ENCODE measurements at regions not wholly inside any gene's neighbourhood (a gene's known extent, or its start where the extent isn't known, plus 50 kb on each side); places are given as distances from the start of the nearest gene placed in this dataset.

DNA sequence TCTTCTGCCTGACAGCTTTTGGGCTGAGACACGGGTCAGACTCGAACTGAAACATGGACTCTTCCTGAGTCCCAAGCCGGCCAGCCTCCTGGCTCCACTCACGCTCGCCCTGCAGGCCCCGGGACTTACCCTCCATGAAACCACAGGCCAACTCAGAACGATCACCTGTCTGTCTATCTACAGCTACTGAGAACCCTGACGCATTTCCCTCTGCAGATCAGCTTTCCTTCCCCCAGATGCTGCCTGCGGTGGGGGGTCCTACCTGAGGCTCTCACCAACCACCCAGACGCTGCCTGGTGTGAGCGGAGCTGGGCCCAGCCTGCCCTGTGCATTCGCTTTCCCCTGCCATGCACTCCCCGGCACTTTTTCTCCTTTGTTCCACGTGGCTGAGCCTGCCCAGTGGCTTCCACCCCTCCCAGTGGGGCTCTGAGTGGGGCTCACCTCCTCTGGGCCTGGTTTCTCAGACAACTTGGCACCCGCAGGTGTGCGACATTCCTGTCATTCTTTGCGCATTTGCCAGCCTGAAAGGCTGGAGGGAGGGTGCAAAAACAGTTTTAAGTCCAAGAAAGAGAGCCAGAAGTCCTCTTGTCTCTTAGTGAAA, 60.2 kb downstream of the PLXNA1 start:
- no peaks in the 10 kb centered on the region for H3K27me3 ChIP-seq (replicated peaks in 1 of 4; ENCODE audit: control extremely low read depth in 1 of 4, control insufficient read depth in 3 of 4, insufficient read depth in 4 of 4, low read length in 3 of 4)
- POLR2A ChIA-PET: no interaction called here
- no peak overlapping the region for H3K4me3 ChIP-seq (ENCODE audit: control extremely low read depth in 1 of 5, extremely low read depth in 1 of 5, insufficient read depth in 1 of 5, low read depth in 2 of 5, low read length in 4 of 5)
- 72% methylated on average over 16 of the region's 17 CpGs for WGBS (ENCODE audit: insufficient coverage)
- DNase-seq: no peak
- ATAC-seq (ENCODE audit: low read depth): no peak
- no peaks in the 10 kb centered on the region for H3K9me3 Mint-ChIP-seq (ENCODE audit: insufficient read depth)
- no peak for TF ChIP-seq EZH2 (IDR thresholded peaks at IDR 0.05; ENCODE audit: borderline replicate concordance, insufficient read depth, low read depth, low read length, poor library complexity, severe bottlenecking)
- TF ChIP-seq, protein P1, sequence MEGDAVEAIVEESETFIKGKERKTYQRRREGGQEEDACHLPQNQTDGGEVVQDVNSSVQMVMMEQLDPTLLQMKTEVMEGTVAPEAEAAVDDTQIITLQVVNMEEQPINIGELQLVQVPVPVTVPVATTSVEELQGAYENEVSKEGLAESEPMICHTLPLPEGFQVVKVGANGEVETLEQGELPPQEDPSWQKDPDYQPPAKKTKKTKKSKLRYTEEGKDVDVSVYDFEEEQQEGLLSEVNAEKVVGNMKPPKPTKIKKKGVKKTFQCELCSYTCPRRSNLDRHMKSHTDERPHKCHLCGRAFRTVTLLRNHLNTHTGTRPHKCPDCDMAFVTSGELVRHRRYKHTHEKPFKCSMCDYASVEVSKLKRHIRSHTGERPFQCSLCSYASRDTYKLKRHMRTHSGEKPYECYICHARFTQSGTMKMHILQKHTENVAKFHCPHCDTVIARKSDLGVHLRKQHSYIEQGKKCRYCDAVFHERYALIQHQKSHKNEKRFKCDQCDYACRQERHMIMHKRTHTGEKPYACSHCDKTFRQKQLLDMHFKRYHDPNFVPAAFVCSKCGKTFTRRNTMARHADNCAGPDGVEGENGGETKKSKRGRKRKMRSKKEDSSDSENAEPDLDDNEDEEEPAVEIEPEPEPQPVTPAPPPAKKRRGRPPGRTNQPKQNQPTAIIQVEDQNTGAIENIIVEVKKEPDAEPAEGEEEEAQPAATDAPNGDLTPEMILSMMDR (IDR thresholded peaks at IDR 0.05): no peak
- no peaks in the 10 kb centered on the region for H3K79me2 ChIP-seq (ENCODE audit: control insufficient read depth, insufficient read depth, low read length)
- H3K27ac Mint-ChIP-seq: no peak overlapping the region
- H3K4me3 Mint-ChIP-seq: no peak overlapping the region
- no peaks in the 10 kb centered on the region for H3K4me1 ChIP-seq (ENCODE audit: control insufficient read depth in 2 of 2, insufficient read depth in 2 of 2, low read length in 2 of 2)
- H3K36me3 ChIP-seq (replicated peaks in 1 of 2; ENCODE audit: control extremely low read depth in 1 of 2, control insufficient read depth in 1 of 2, extremely low read depth in 1 of 2, insufficient read depth in 2 of 2, low read length in 1 of 2): no peaks in the 10 kb centered on the region
- intact Hi-C loops (cut with micrococcal nuclease): no loop called here
- CTCF ChIA-PET: interaction anchor here (1.0 kb wide), 1 partner anchor 11 kb away, joined by 3 read pairs; no protein-coding TSS in a partner anchor
- no peak overlapping the region for H3K27ac ChIP-seq (ENCODE audit: low read length in 2 of 2)
- no peak overlapping the region for H3K9ac ChIP-seq (ENCODE audit: low read length)
- peaks cover 2% of the 10 kb centered on the region for H3K27me3 Mint-ChIP-seq
- H4K20me1 ChIP-seq (ENCODE audit: control insufficient read depth, insufficient read depth, low read length, poor library complexity, severe bottlenecking): no peaks in the 10 kb centered on the region
- no peak overlapping the region for H3K4me2 ChIP-seq (replicated peaks; ENCODE audit: low read depth, low read length, poor library complexity, severe bottlenecking)
- no peaks in the 10 kb centered on the region for H3K4me1 Mint-ChIP-seq
- H2AFZ ChIP-seq (ENCODE audit: insufficient read depth, low read depth, low read length, poor library complexity, severe bottlenecking): no peak overlapping the region
- H3K9me3 ChIP-seq (ENCODE audit: control extremely low read depth in 1 of 3, control insufficient read depth in 2 of 3, insufficient read depth in 1 of 3, low read length in 2 of 3): peaks cover 0 to 4% (median 0%) of the 10 kb centered on the region in 3 donors

DNA sequence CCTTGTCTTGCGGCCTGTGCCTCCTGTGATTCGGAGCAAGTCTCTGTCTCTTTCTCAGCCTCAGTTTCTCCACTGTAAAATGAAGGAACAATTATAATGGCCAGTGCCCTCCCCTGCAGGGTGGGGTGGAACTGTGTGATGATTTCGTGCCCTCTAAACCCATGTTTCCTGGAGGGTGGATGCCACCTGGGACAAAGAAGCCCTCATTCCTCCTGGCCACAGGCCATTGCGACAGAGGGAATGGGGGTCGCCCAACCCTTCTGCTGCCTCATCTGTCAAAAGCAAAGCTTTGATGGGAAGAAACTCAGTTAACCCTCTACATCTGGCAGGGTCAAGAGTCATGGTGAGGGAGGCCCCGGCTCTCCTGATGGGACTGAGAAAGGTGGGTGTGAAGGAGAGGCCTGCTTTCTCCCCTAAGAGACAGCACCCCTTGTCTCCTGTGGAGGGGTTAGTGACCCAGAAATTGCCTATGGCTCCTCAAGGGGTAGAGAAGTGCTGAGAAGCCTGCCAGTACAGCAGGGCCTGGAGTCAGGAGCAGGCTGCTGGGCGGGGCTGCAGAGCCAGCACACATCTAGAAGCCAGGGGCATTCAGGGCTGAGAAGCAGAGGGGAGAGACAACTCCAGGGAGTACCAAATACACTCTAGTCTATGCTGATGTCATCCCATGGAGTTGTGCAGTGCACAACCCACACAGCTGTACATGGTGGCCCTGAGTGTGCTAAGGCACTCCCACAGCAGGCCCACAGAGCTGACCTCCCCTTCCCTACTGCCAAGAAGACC, 61.0 kb downstream of the PLXNA1 start:
- 86% methylated on average over 4 of the region's 7 CpGs for WGBS (ENCODE audit: insufficient coverage)
- H3K27ac Mint-ChIP-seq: no peak overlapping the region
- TF ChIP-seq, protein P1 (IDR thresholded peaks at IDR 0.05): no peak
- TF ChIP-seq EZH2 (IDR thresholded peaks at IDR 0.05; ENCODE audit: borderline replicate concordance, insufficient read depth, low read depth, low read length, poor library complexity, severe bottlenecking): no peak
- Histone ChIP-seq H3K27me3 (replicated peaks in 1 of 4; ENCODE audit: control extremely low read depth in 1 of 4, control insufficient read depth in 3 of 4, insufficient read depth in 4 of 4, low read length in 3 of 4) (peaks cover 0 to 2% (median 0%) of the 10 kb centered on the region in 4 experiments), H3K4me2 (replicated peaks; ENCODE audit: low read depth, low read length, poor library complexity, severe bottlenecking) (no peak overlapping the region), H3K4me3 (ENCODE audit: control extremely low read depth in 1 of 5, extremely low read depth in 1 of 5, insufficient read depth in 1 of 5, low read depth in 2 of 5, low read length in 4 of 5) (no peak overlapping the region), H3K27ac (ENCODE audit: low read length in 2 of 2) (no peak overlapping the region), H4K20me1 (ENCODE audit: control insufficient read depth, insufficient read depth, low read length, poor library complexity, severe bottlenecking) (no peaks in the 10 kb centered on the region), H2AFZ (ENCODE audit: insufficient read depth, low read depth, low read length, poor library complexity, severe bottlenecking) (no peak overlapping the region), H3K79me2 (ENCODE audit: control insufficient read depth, insufficient read depth, low read length) (no peaks in the 10 kb centered on the region), H3K9me3 (ENCODE audit: control extremely low read depth in 1 of 3, control insufficient read depth in 2 of 3, insufficient read depth in 1 of 3, low read length in 2 of 3) (peaks cover 0 to 4% (median 0%) of the 10 kb centered on the region in 3 donors), H3K9ac (ENCODE audit: low read length) (no peak overlapping the region), H3K36me3 (replicated peaks in 1 of 2; ENCODE audit: control extremely low read depth in 1 of 2, control insufficient read depth in 1 of 2, extremely low read depth in 1 of 2, insufficient read depth in 2 of 2, low read length in 1 of 2) (no peaks in the 10 kb centered on the region), H3K4me1 (ENCODE audit: control insufficient read depth in 2 of 2, insufficient read depth in 2 of 2, low read length in 2 of 2) (no peaks in the 10 kb centered on the region)
- ChIA-PET CTCF (interaction anchor here (1.0 kb wide), 1 partner anchor 10 kb away, joined by 3 read pairs; no protein-coding TSS in a partner anchor), POLR2A (no interaction called here)
- no peak overlapping the region for H3K4me3 Mint-ChIP-seq
- H3K27me3 Mint-ChIP-seq: peaks cover 2% of the 10 kb centered on the region
- DNase-seq (no peak), ATAC-seq (ENCODE audit: low read depth) (no peak)
- H3K9me3 Mint-ChIP-seq (ENCODE audit: insufficient read depth): no peaks in the 10 kb centered on the region
- intact Hi-C loops (cut with micrococcal nuclease): no loop called here
- no peaks in the 10 kb centered on the region for H3K4me1 Mint-ChIP-seq
